Stimulated activated CD4-positive, alpha-beta T cell treated with anti-CD3 and anti-CD28 coated beads, Interleukin-2, amount 100 ng/mL, for 24 hours (primary cell): ENCODE measurements at regions not wholly inside any gene's neighbourhood (a gene's known extent, or its start where the extent isn't known, plus 50 kb on each side); places are given as distances from the start of the nearest gene placed in this dataset.
"Not testable (repeated sequence)": the region's sequence is repeated elsewhere in the genome, so short reads cannot be mapped to it uniquely, and the experiment has no call there.

Source experiments
- DNase-seq, 2 donors: peaks; one replicate each; pipeline ENCODE4 v3.0.0-alpha.2; 2020

- DNase-seq, result no peak
Observed at GRCh38 chr1:220942278-220942677, 63.0 kb downstream of the HLX start.

- not testable (repeated sequence) for DNase-seq
Observed at GRCh38 chr1:220942914-220943313, 63.7 kb downstream of the HLX start.

- DNase-seq, result no peak
Observed at GRCh38 chr1:220943319-220943996, 64.2 kb downstream of the HLX start.

GRCh38 chr1:220950576-220950975 lies 71.3 kb downstream of the HLX start:
- DNase-seq, result no peak

GRCh38 chr1:220952961-220953643 lies 73.9 kb downstream of the HLX start:
- DNase-seq, result no peak

GRCh38 chr1:220954321-220955075 lies 75.3 kb downstream of the HLX start:
- DNase-seq, result no peak

GRCh38 chr1:220955116-220955515 lies 75.9 kb downstream of the HLX start:
- DNase-seq, result no peak

GRCh38 chr1:220956501-220957232 lies 77.4 kb downstream of the HLX start:
- DNase-seq, result no peak

GRCh38 chr1:220957233-220957605 lies 78.0 kb downstream of the HLX start:
- DNase-seq, result no peak

- DNase-seq, result no peak
Observed at GRCh38 chr1:220958234-220958633, 79.0 kb downstream of the HLX start.

GRCh38 chr1:220962031-220962751 lies 82.9 kb downstream of the HLX start:
- no peak for DNase-seq

- no peak for DNase-seq
Observed at GRCh38 chr1:220966041-220966440, 86.8 kb downstream of the HLX start.

GRCh38 chr1:220966473-220966872 lies 87.2 kb downstream of the HLX start:
- DNase-seq, result no peak

- DNase-seq, result no peak
Observed at GRCh38 chr1:220966881-220967611, 87.8 kb downstream of the HLX start.

GRCh38 chr1:220967911-220968310 lies 88.7 kb downstream of the HLX start:
- no peak for DNase-seq

GRCh38 chr1:220969281-220969680 lies 90.0 kb downstream of the HLX start:
- not testable (repeated sequence) for DNase-seq

GRCh38 chr1:220970311-220970710 lies 91.1 kb downstream of the HLX start:
- DNase-seq, result no peak

GRCh38 chr1:220971221-220971620 lies 92.0 kb downstream of the HLX start:
- no peak for DNase-seq

GRCh38 chr1:220974431-220974830 lies 95.2 kb downstream of the HLX start:
- no peak for DNase-seq

GRCh38 chr1:220976390-220976789 lies 97.1 kb downstream of the HLX start:
- DNase-seq, result no peak

- no peak for DNase-seq
Observed at GRCh38 chr1:220979371-220979770, 100.1 kb downstream of the HLX start.

GRCh38 chr1:220982686-220983085 lies 103.4 kb downstream of the HLX start:
- no peak for DNase-seq
